SK-N-SH treated with all-trans-retinoic acid at 6 μM for 48 hours (cell line): ENCODE measurements at regions not wholly inside any gene's neighbourhood (a gene's known extent, or its start where the extent isn't known, plus 50 kb on each side); places are given as distances from the start of the nearest gene placed in this dataset.

Experiments used
- ATAC-seq: fragments of 200-7000 bp; cut with Tn5 transposase; 3 replicates; pipeline ENCODE4 v1.9.1; 2020; ENCODE audit warnings: mild to moderate bottlenecking, moderate library complexity
- BACH2 ChIP-seq: fragments of 250-450 bp; sonication (Bioruptor Pico); IDR thresholded peaks from 2 replicates; pipeline ENCODE4 v1.9.0; 2021; ENCODE audit warnings: mild to moderate bottlenecking, borderline replicate concordance
- CREB5 ChIP-seq: fragments of 250-450 bp; sonication (Bioruptor Pico); IDR thresholded peaks from 2 replicates; pipeline ENCODE4 v1.5.1; 2020; ENCODE audit warnings: low read depth, mild to moderate bottlenecking, moderate library complexity
- CSDC2 ChIP-seq: fragments of 250-450 bp; sonication (Bioruptor Pico); IDR thresholded peaks from 2 replicates; pipeline ENCODE4 v1.5.0; 2020; ENCODE audit warnings: mild to moderate bottlenecking, moderate library complexity
- CSRNP3 ChIP-seq: fragments of 250-450 bp; sonication (Bioruptor Pico); IDR thresholded peaks from 2 replicates; pipeline ENCODE4 v1.5.1; 2021; ENCODE audit warnings: mild to moderate bottlenecking, moderate library complexity
- ESRRG ChIP-seq: fragments of 250-450 bp; sonication (Bioruptor Pico); IDR thresholded peaks from 2 replicates; pipeline ENCODE4 v1.6.1; 2021; ENCODE audit warnings: mild to moderate bottlenecking
- ISL1 ChIP-seq: fragments of 250-450 bp; sonication (Bioruptor Pico); IDR thresholded peaks from 2 replicates; pipeline ENCODE4 v2.1.2; 2022; ENCODE audit warnings: mild to moderate bottlenecking, moderate library complexity
- PATZ1 ChIP-seq: fragments of 250-450 bp; sonication (Bioruptor Pico); IDR thresholded peaks from 2 replicates; pipeline ENCODE4 v1.8.0; 2020; ENCODE audit warnings: mild to moderate bottlenecking, moderate library complexity, borderline replicate concordance
- PPARA ChIP-seq: fragments of 250-450 bp; sonication (Bioruptor Pico); IDR thresholded peaks from 2 replicates; pipeline ENCODE4 v1.5.0; 2020; ENCODE audit warnings: mild to moderate bottlenecking, borderline replicate concordance
- SNAI2 ChIP-seq: fragments of 250-450 bp; sonication (Bioruptor Pico); IDR thresholded peaks from 2 replicates; pipeline ENCODE4 v1.5.0; 2020; ENCODE audit warnings: mild to moderate bottlenecking, moderate library complexity
- TCF4 ChIP-seq: fragments of 250-450 bp; sonication (Bioruptor Pico); IDR thresholded peaks from 2 replicates; pipeline ENCODE4 v1.8.0; 2021; ENCODE audit warnings: mild to moderate bottlenecking, moderate library complexity, borderline replicate concordance
- TOX ChIP-seq: fragments of 250-450 bp; sonication (Bioruptor Pico); IDR thresholded peaks from 2 replicates; pipeline ENCODE4 v1.8.0; 2021; ENCODE audit warnings: mild to moderate bottlenecking, moderate library complexity, borderline replicate concordance
- TSHZ2 ChIP-seq: fragments of 250-450 bp; sonication (Bioruptor Pico); IDR thresholded peaks from 2 replicates; pipeline ENCODE4 v1.5.0; 2020; ENCODE audit warnings: mild to moderate bottlenecking, moderate library complexity
- ZC3H10 ChIP-seq: fragments of 250-450 bp; sonication (Bioruptor Pico); IDR thresholded peaks from 2 replicates; pipeline ENCODE4 v1.5.1; 2021; ENCODE audit warnings: mild to moderate bottlenecking, moderate library complexity
- ZFP3 ChIP-seq: fragments of 250-450 bp; sonication (Bioruptor Pico); IDR thresholded peaks from 2 replicates; pipeline ENCODE4 v1.5.0; 2020; ENCODE audit warnings: mild to moderate bottlenecking, moderate library complexity
- ZFP30 ChIP-seq: fragments of 450-650 bp; formaldehyde crosslinking; IDR thresholded peaks from 2 replicates; pipeline ENCODE4 v1.5.0; 2022; ENCODE audit warnings: mild to moderate bottlenecking, moderate library complexity
- ZNF70 ChIP-seq: fragments of 450-650 bp; formaldehyde crosslinking; IDR thresholded peaks from 2 replicates; pipeline ENCODE4 v1.5.0; 2020; ENCODE audit warnings: mild to moderate bottlenecking, moderate library complexity
- ZNF8 ChIP-seq: fragments of 450-650 bp; formaldehyde crosslinking; IDR thresholded peaks from 2 replicates; pipeline ENCODE4 v1.5.0; 2020; ENCODE audit warnings: mild to moderate bottlenecking, moderate library complexity
- TF ChIP-seq, protein P1 (sequence below): fragments of 250-450 bp; sonication (Bioruptor Pico); IDR thresholded peaks from 2 replicates; pipeline ENCODE4 v1.8.0; 2021; ENCODE audit warnings: low read depth, mild to moderate bottlenecking, moderate library complexity, borderline replicate concordance

GRCh38 chr6:10184371-10185227 is 230.3 kb downstream of the TFAP2A start (continued):
- no peak for TF ChIP-seq PATZ1 (CRISPR knock-in tag)

DNA sequence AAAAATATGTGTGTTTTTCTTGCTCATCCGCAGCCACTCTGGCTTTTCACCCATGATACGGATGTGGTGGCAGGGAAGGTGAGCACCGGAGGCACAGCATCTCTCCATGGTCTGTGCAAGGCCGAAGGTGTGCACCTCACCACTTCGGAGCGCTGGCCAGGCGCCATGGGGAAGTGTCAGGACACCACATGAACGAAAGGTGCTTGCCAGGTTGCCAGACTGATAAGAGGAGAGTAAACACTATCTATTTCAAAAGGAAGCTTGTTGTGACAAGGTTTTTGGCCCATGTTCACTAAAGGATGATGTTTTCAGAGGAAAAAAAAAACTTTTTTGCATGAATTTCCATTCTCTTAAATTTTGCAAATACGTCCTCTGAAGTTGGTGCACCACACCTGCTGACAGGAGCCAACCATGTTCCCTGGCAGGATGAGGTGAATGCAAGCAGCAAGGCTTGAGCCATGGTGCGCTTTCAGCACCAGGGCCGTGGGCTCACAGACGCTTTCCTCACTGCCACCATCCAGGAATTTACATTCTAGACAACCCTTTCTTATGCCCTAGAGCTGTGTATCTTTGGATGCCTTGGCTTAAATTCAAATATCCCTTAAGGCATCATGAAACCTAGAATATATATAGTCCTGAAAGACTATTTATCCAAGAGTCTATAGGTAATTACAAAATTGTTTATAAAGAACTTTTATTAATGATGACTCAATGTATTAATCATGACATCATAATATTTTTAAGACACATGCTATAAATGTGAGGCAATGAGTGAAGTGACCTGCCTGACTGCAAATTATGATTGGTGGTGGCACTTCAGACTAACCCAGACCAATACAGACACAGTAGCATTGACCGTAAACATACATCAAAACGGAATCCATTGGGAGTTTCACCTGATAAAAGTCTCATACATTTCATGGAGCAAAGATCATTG is 234.5 kb downstream of the TFAP2A start:
- ATAC-seq: no peak

DNA sequence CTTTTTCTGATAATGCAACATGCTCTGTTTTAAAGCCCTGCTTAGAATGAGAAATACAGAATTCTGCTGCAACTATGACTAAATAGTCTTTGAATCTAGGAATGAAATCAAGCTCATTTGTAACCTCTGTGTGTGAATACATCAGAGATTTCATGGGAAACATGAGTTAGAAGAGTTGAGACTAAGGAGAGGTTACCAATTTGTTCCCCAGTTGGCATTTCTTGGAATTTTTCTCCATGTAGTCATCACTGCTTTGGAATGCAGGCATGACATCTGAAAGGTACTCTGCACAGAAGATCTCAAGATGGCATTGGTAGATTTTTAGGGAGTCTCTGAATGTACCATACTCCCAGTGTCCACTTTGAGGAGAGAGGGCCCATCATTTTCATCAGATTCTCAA is 237.2 kb downstream of the TFAP2A start:
- ATAC-seq: no peak
- TF ChIP-seq ZFP30 (CRISPR knock-in tag) (no peak), ESRRG (CRISPR knock-in tag) (no peak), PATZ1 (CRISPR knock-in tag) (no peak), BACH2 (CRISPR knock-in tag) (no peak), ZFP3 (no peak), CSDC2 (CRISPR knock-in tag) (no peak), CREB5 (CRISPR knock-in tag) (no peak)

More for the DNA sequence above, 234.5 kb downstream of the TFAP2A start:
- TF ChIP-seq CSRNP3 (CRISPR knock-in tag) (no peak), TCF4 (CRISPR knock-in tag) (no peak), TSHZ2 (CRISPR knock-in tag) (no peak), ISL1 (no peak), ZFP30 (CRISPR knock-in tag) (no peak), PATZ1 (CRISPR knock-in tag) (no peak)
- TF ChIP-seq, all 23 proteins: peak for 0

DNA sequence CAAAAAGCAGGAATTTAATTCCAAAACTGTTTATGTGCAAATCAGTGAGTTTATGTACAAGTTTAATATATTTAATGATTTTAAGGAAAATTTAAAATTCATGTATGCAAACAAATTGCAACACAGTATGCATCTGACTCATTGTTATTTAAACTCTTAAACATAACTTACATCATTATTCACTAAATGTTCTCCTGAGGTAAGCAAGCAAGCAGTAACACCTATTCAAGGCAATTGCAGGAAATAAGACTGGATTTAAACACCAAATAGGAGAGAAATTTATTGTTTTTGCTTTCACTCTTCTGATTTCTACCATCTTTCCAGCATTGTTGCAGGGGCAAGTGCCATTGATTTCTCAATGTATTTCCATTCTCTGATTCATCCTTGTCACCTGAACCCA is 239.5 kb downstream of the TFAP2A start:
- ATAC-seq: no peak
- TF ChIP-seq TCF4 (CRISPR knock-in tag): no peak
- TF ChIP-seq, protein P1, sequence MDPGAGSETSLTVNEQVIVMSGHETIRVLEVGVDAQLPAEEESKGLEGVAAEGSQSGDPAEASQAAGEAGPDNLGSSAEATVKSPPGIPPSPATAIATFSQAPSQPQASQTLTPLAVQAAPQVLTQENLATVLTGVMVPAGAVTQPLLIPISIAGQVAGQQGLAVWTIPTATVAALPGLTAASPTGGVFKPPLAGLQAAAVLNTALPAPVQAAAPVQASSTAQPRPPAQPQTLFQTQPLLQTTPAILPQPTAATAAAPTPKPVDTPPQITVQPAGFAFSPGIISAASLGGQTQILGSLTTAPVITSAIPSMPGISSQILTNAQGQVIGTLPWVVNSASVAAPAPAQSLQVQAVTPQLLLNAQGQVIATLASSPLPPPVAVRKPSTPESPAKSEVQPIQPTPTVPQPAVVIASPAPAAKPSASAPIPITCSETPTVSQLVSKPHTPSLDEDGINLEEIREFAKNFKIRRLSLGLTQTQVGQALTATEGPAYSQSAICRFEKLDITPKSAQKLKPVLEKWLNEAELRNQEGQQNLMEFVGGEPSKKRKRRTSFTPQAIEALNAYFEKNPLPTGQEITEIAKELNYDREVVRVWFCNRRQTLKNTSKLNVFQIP (CRISPR knock-in tag): no peak
- TF ChIP-seq CSRNP3 (CRISPR knock-in tag): no peak
- TF ChIP-seq ZC3H10 (CRISPR knock-in tag): no peak
- no peak for TF ChIP-seq SNAI2 (CRISPR knock-in tag)
- TF ChIP-seq TOX (CRISPR knock-in tag): no peak
- TF ChIP-seq ZFP30 (CRISPR knock-in tag): no peak
- TF ChIP-seq PPARA (CRISPR knock-in tag): no peak
- no peak for TF ChIP-seq ZNF8 (CRISPR knock-in tag)
- TF ChIP-seq ZNF70 (CRISPR knock-in tag): no peak
